ENCODE measurements at regions not wholly inside any gene's neighbourhood (a gene's known extent, or its start where the extent isn't known, plus 50 kb on each side); places are given as distances from the start of the nearest gene placed in this dataset.

DNA sequence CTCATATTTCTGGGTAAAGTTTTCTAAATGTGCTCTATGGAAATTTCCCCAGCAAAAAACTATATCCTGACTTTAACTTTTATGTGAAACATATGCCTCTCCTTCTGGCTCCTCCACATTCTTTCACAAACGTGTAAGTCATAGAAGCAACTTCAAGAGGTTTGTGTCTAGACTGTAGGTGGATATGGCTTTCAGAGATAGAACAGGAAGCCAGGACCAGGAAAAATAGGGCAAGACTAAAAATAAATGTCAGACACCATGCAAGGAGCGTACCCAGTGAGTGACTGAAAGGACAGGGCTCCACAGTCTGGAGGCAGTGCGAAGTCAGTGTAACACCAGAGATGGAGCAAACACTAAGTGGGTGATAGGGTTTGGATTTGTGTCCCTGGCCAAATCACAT, 240.7 kb downstream of the COX7C start:
- DNase-seq (ENCODE audit: low spot score) = no peak
- TF ChIP-seq, protein P1, sequence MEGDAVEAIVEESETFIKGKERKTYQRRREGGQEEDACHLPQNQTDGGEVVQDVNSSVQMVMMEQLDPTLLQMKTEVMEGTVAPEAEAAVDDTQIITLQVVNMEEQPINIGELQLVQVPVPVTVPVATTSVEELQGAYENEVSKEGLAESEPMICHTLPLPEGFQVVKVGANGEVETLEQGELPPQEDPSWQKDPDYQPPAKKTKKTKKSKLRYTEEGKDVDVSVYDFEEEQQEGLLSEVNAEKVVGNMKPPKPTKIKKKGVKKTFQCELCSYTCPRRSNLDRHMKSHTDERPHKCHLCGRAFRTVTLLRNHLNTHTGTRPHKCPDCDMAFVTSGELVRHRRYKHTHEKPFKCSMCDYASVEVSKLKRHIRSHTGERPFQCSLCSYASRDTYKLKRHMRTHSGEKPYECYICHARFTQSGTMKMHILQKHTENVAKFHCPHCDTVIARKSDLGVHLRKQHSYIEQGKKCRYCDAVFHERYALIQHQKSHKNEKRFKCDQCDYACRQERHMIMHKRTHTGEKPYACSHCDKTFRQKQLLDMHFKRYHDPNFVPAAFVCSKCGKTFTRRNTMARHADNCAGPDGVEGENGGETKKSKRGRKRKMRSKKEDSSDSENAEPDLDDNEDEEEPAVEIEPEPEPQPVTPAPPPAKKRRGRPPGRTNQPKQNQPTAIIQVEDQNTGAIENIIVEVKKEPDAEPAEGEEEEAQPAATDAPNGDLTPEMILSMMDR (IDR thresholded peaks at IDR 0.05) = no peak
- no peaks in the 10 kb centered on the region for H3K36me3 Mint-ChIP-seq (ENCODE audit: low read depth)
- H3K27ac Mint-ChIP-seq (ENCODE audit: unreplicated experiment) = no peak overlapping the region
- H3K4me1 Mint-ChIP-seq (ENCODE audit: low read depth) = no peaks in the 10 kb centered on the region
- no peak overlapping the region for H3K4me3 Mint-ChIP-seq (ENCODE audit: unreplicated experiment)
- peaks cover 7% of the 10 kb centered on the region for H3K27me3 Mint-ChIP-seq (ENCODE audit: low read depth)
- no peaks in the 10 kb centered on the region for H3K9me3 Mint-ChIP-seq (ENCODE audit: low read depth)

- Mint-ChIP-seq H3K4me3 (ENCODE audit: unreplicated experiment) (no peak overlapping the region), H3K36me3 (ENCODE audit: low read depth) (no peaks in the 10 kb centered on the region), H3K9me3 (ENCODE audit: low read depth) (no peaks in the 10 kb centered on the region), H3K4me1 (ENCODE audit: low read depth) (no peaks in the 10 kb centered on the region), H3K27ac (ENCODE audit: unreplicated experiment) (no peak overlapping the region), H3K27me3 (ENCODE audit: low read depth) (peaks cover 4% of the 10 kb centered on the region)
- no peak for DNase-seq (ENCODE audit: low spot score)
- TF ChIP-seq, protein P1 (IDR thresholded peaks at IDR 0.05) = no peak
Observed at GRCh38 chr5:86861512-86861911, 243.8 kb downstream of the COX7C start.

DNA sequence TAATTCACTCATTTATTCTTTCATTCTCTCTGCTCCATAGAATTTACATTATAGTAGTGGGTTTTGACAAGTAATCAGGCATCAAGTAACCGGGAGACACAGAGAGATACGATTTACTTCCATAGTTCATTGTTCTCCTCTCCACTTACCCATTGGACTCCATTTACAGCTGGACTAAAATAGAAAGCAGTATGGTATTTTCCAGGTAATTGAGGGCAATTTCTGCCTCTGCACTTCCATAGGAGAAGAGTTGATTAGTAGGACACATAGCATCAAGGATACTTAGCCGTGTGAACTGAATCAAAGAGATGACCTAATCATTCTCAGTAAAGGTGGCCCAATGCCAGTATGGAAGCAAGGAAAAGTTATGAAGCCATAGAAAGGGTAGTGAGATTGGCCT, 244.4 kb downstream of the COX7C start:
- H3K4me1 Mint-ChIP-seq (ENCODE audit: low read depth) = no peaks in the 10 kb centered on the region
- TF ChIP-seq, protein P1 (IDR thresholded peaks at IDR 0.05) = no peak

GRCh38 chr5:86864051-86864450, 246.3 kb downstream of the COX7C start:
- TF ChIP-seq, protein P1 (IDR thresholded peaks at IDR 0.05) = no peak
- Mint-ChIP-seq H3K27me3 (ENCODE audit: low read depth) (peaks cover 15% of the 10 kb centered on the region), H3K4me3 (ENCODE audit: unreplicated experiment) (no peak overlapping the region), H3K27ac (ENCODE audit: unreplicated experiment) (no peak overlapping the region), H3K9me3 (ENCODE audit: low read depth) (no peaks in the 10 kb centered on the region), H3K4me1 (ENCODE audit: low read depth) (no peaks in the 10 kb centered on the region), H3K36me3 (ENCODE audit: low read depth) (no peaks in the 10 kb centered on the region)
- no peak for DNase-seq (ENCODE audit: low spot score)

More for the DNA sequence above, 244.4 kb downstream of the COX7C start:
- Mint-ChIP-seq H3K27me3 (ENCODE audit: low read depth) (peaks cover 7% of the 10 kb centered on the region), H3K9me3 (ENCODE audit: low read depth) (no peaks in the 10 kb centered on the region), H3K36me3 (ENCODE audit: low read depth) (no peaks in the 10 kb centered on the region), H3K4me3 (ENCODE audit: unreplicated experiment) (no peak overlapping the region), H3K27ac (ENCODE audit: unreplicated experiment) (no peak overlapping the region)
- no peak for DNase-seq (ENCODE audit: low spot score)

DNA sequence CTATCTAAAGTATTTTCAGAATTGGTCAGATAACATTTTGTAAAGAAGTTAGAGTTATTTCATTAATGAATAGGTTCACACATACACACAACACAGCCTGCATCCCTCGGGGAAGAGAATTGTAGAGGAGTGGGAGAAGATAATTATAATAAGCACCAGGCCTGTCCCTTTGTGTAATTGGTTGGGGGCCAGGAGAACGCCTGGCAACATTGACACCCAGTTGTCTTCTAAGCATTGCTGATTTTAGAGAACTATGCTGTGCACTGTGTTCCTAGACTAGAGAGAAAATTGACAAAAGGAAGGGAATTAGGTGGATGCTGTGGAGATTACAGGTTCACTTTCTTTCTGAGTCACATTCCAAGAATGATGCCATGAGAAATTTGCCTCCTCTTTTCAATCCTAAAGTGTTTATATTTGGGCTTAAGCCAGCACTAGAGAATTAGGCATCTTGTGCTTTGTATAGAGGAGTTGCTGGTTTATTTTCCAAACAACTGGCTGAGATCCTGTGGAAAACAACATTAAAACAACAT, 247.6 kb downstream of the COX7C start:
- Mint-ChIP-seq H3K36me3 (ENCODE audit: low read depth) (no peaks in the 10 kb centered on the region), H3K4me1 (ENCODE audit: low read depth) (no peaks in the 10 kb centered on the region), H3K9me3 (ENCODE audit: low read depth) (no peaks in the 10 kb centered on the region), H3K4me3 (ENCODE audit: unreplicated experiment) (no peak overlapping the region), H3K27me3 (ENCODE audit: low read depth) (peaks cover 19% of the 10 kb centered on the region), H3K27ac (ENCODE audit: unreplicated experiment) (no peak overlapping the region)
- DNase-seq (ENCODE audit: low spot score) = no peak
- TF ChIP-seq, protein P1 (IDR thresholded peaks at IDR 0.05) = no peak

All from chondrocyte (in vitro differentiated cells).